HepG2 (cell line): ENCODE measurements at regions not wholly inside any gene's neighbourhood (a gene's known extent, or its start where the extent isn't known, plus 50 kb on each side); places are given as distances from the start of the nearest gene placed in this dataset.

Experiments
- ATAC-seq: fragments of 200-7000 bp; cut with Tn5 transposase; 3 replicates; pipeline ENCODE4 v1.9.1; 2020; ENCODE audit warnings: mild to moderate bottlenecking, moderate library complexity
- BruUV-seq: library from RNA; stranded (reverse); fragments of 400-500 nt; replicated peaks from 2 replicates; lab custom pipeline; 2021; lab: Mats Ljungman, UMichigan
- CTCF ChIA-PET: fragments of 300-600 bp; formaldehyde crosslinking; extraction: SDS; loops from one replicate; lab custom pipeline; 2021; ENCODE audit warnings: low total read pairs, inconsistent platforms, low intra/inter-chr PET ratio; lab: Yijun Ruan, JAX
- POLR2A ChIA-PET: fragments of 350-600 bp; sonication (Branson Sonifier 250); formaldehyde crosslinking; loops from one replicate; lab custom pipeline; 2020; ENCODE audit warnings: antibody characterized with exemption, inconsistent platforms; lab: Yijun Ruan, JAX
- DNase-seq: peaks from one replicate; pipeline ENCODE4 v3.0.0-alpha.2; 2015; ENCODE audit warnings: low spot score
- FAIRE-seq: peaks from 3 replicates; lab custom pipeline; 2011; peaks lifted over from hg19 to GRCh38; lab: Jason Lieb, UNC
- H2AFZ ChIP-seq: one replicate; pipeline ENCODE4 v1.6.1; 2011; ENCODE audit warnings: low read length, inconsistent platforms
- H3K27ac ChIP-seq: fragments of 300-600 bp; 3 replicates; pipeline ENCODE4 v1.8.0; 2011; ENCODE audit warnings: mixed run types, mild to moderate bottlenecking, mixed read lengths, low read length, inconsistent platforms; ENCODE audit not compliant: insufficient read depth; ENCODE audit errors: extremely low read length
- H3K27me3 ChIP-seq, 2 experiments: fragments of 200-600 bp in 1 of 2; 2 replicates in 1 of 2; 3 replicates in 1 of 2; pipeline versions ENCODE4 v1.6.0 to v1.8.0; 2011; ENCODE audit warnings: low read length in 2 of 2, mild to moderate bottlenecking in 2 of 2, moderate library complexity in 2 of 2, inconsistent platforms in 1 of 2; ENCODE audit not compliant: insufficient read depth in 2 of 2, control insufficient read depth in 1 of 2
- H3K36me3 ChIP-seq, 2 experiments: fragments of 200-600 bp in 1 of 2; replicated peaks in 1 of 2; 2 replicates in 1 of 2; 3 replicates in 1 of 2; pipeline versions ENCODE4 v1.5.1 to v1.8.0; 2011; ENCODE audit warnings: low read length in 2 of 2, inconsistent platforms in 1 of 2; ENCODE audit not compliant: insufficient read depth in 2 of 2, control insufficient read depth in 1 of 2
- H3K4me1 ChIP-seq: 2 replicates; pipeline ENCODE4 v1.5.1; 2012; ENCODE audit warnings: low read length, inconsistent platforms; ENCODE audit not compliant: insufficient read depth
- H3K4me2 ChIP-seq: 2 replicates; pipeline ENCODE4 v1.6.0; 2011; ENCODE audit warnings: low read depth, low read length, inconsistent platforms
- H3K4me3 ChIP-seq, 3 experiments: fragments of 200-600 bp in 1 of 3; sonication (generic), shearing (Covaris generic) in 1 of 3; replicated peaks in 1 of 3; 2 replicates each; pipeline ENCODE4 v1.5.1; 2011 to 2016; ENCODE audit warnings: low read length in 3 of 3, inconsistent platforms in 2 of 3, low read depth in 2 of 3, mild to moderate bottlenecking in 2 of 3, control low read depth in 1 of 3, mixed read lengths in 1 of 3; ENCODE audit not compliant: insufficient read depth in 1 of 3
- H3K79me2 ChIP-seq: one replicate; pipeline ENCODE4 v1.6.1; 2011; ENCODE audit warnings: low read length, inconsistent platforms; ENCODE audit not compliant: insufficient read depth
- H3K9ac ChIP-seq: 2 replicates; pipeline ENCODE4 v1.6.0; 2011; ENCODE audit warnings: mild to moderate bottlenecking, low read depth, low read length, inconsistent platforms; ENCODE audit not compliant: insufficient read depth
- H3K9me3 ChIP-seq: 2 replicates; pipeline ENCODE4 v1.5.1; 2012; ENCODE audit warnings: mild to moderate bottlenecking, low read length
- H4K20me1 ChIP-seq: 2 replicates; pipeline ENCODE4 v1.6.0; 2011; ENCODE audit warnings: inconsistent platforms, mild to moderate bottlenecking, low read length, moderate library complexity; ENCODE audit not compliant: insufficient read depth
- ATF7 ChIP-seq, 2 experiments: fragments of 450-650 bp in 1 of 2; sonication (generic) in 1 of 2; formaldehyde crosslinking in 1 of 2; IDR thresholded peaks; 2 replicates each; pipeline versions ENCODE4 v1.4.0 to v1.6.1; 2016 to 2020; ENCODE audit warnings: antibody characterized with exemption in 1 of 2, mild to moderate bottlenecking in 1 of 2, missing genetic modification reagents in 1 of 2
- CEBPB ChIP-seq: IDR thresholded peaks from 2 replicates; pipeline ENCODE4 v1.6.1; 2011; ENCODE audit warnings: low read depth, low read length, improper control_type of control experiment, borderline replicate concordance
- CREB1 ChIP-seq, 2 experiments: fragments of 450-650 bp in 1 of 2; IDR thresholded peaks; 2 replicates each; pipeline ENCODE4 v1.6.1; 2016 to 2017; ENCODE audit warnings: control low read depth in 1 of 2, mild to moderate bottlenecking in 1 of 2, missing compliant biosample characterization in 1 of 2, missing genetic modification characterization in 1 of 2
- KLF13 ChIP-seq: sonication (generic); formaldehyde crosslinking; IDR thresholded peaks from 2 replicates; pipeline ENCODE4 v1.4.0; 2020; ENCODE audit warnings: mild to moderate bottlenecking, missing genetic modification reagents
- SUZ12 ChIP-seq: fragments of 150-350 bp; IDR thresholded peaks from 2 replicates; pipeline ENCODE4 v1.6.1; 2014; ENCODE audit warnings: low read depth, low read length
- ZNF224 ChIP-seq: sonication (generic); formaldehyde crosslinking; IDR thresholded peaks from 2 replicates; pipeline ENCODE4 v1.5.0; 2020; ENCODE audit warnings: mild to moderate bottlenecking, missing genetic modification reagents
- ZNF329 ChIP-seq: sonication (generic); formaldehyde crosslinking; IDR thresholded peaks from 2 replicates; pipeline ENCODE4 v1.9.0; 2021; ENCODE audit warnings: low read depth, mild to moderate bottlenecking, missing genetic modification reagents
- ZNF589 ChIP-seq: sonication (generic); formaldehyde crosslinking; conservative IDR thresholded peaks from 2 replicates; pipeline ENCODE4 v1.8.0; 2022; ENCODE audit warnings: mild to moderate bottlenecking, moderate library complexity, missing genetic modification reagents
- ZNF766 ChIP-seq: sonication (generic); formaldehyde crosslinking; IDR thresholded peaks from 2 replicates; pipeline ENCODE4 v1.5.0; 2020; ENCODE audit warnings: missing genetic modification reagents, borderline replicate concordance
- WGBS: methylation state at CpG from one replicate; pipeline ENCODE4 v1.1.6; 2017; ENCODE audit warnings: low lambda C conversion rate; 5-methylcytosine and 5-hydroxymethylcytosine counted together
- in situ Hi-C: cut with HindIII; loops from 2 replicates; pipeline ENCODE4 v1.10.0; 2017; ENCODE audit warnings: low pct_unique_long_range_greater_than_20kb; ENCODE audit not compliant: extremely low pct_ligation_motif_present
- intact Hi-C: fragments of 100-400 bp; cut with micrococcal nuclease; formaldehyde crosslinking; loops from one replicate; pipeline ENCODE4 v1.10.0; 2022; ENCODE audit not compliant: unreplicated experiment

DNA sequence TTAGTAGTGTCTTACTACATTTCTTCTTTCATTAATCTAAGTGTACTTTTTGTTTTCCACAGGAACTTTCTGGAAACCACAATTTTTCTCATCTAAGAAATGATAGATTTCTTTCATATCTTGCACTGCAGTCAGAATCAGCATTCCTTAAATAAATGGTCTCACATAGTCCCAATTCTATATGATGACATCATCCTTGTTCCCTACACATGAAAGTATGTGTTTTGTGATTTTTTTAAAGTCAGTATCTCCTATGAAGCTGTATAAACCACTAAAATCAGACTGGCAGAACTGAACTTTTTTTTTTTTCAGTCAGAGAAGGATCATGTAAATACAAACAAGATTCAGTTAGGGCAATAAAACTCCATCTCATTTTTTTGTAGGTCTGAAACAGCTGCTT is 742.6 kb upstream of the CXADR start:
- POLR2A ChIA-PET, result no interaction called here
- no peak overlapping the region for H3K27ac ChIP-seq

DNA sequence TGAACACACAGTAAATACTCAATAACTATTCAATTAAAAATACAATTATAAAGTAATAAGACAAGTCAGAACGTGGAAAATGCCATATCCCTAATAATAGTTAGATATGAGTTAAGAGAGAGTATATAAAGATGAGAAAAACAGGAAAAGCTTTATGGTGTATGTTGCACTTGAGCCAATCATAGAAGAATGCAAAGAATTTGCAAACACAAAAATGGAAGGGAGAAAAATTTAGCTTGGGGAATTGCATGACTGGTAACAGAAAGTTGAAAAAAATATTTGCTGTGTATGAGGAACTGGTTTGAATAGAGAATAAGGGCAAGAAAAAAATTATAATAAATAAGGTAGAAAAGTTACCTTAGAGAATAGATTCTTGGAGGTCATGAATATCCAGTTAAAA is 739.6 kb upstream of the CXADR start:
- intact Hi-C loops, result no loop called here
- no peak overlapping the region for H3K27ac ChIP-seq
- no peak overlapping the region for H3K4me2 ChIP-seq
- ATAC-seq (no peak), FAIRE-seq (no peak), DNase-seq (no peak)
- no peaks in the 10 kb centered on the region for H3K27me3 ChIP-seq
- no peak overlapping the region for H2AFZ ChIP-seq
- H3K4me1 ChIP-seq, result no peaks in the 10 kb centered on the region
- in situ Hi-C loops, result no loop called here
- H3K36me3 ChIP-seq, result no peaks in the 10 kb centered on the region
- no peak overlapping the region for H3K4me3 ChIP-seq
- ChIA-PET CTCF (no interaction called here), POLR2A (no interaction called here)
- 2% methylated on average over 1 of the region's 1 CpG for WGBS
- H3K79me2 ChIP-seq, result no peaks in the 10 kb centered on the region
- BruUV-seq, result no TSS peak
- H3K9ac ChIP-seq, result no peak overlapping the region
- TF ChIP-seq CREB1 (IDR thresholded peaks at IDR 0.05), result no peak
- no peak for TF ChIP-seq CREB1 (CRISPR knock-in tag; IDR thresholded peaks at IDR 0.05)
- no peak for TF ChIP-seq ZNF589 (CRISPR knock-in tag)
- no peak for TF ChIP-seq KLF13 (CRISPR knock-in tag)
- no peak for TF ChIP-seq SUZ12
- no peak for TF ChIP-seq ZNF766 (CRISPR knock-in tag)
- TF ChIP-seq CEBPB, result no peak
- no peak for TF ChIP-seq ZNF329
- no peaks in the 10 kb centered on the region for H4K20me1 ChIP-seq
- H3K9me3 ChIP-seq, result no peaks in the 10 kb centered on the region

More for the DNA sequence above, 742.6 kb upstream of the CXADR start:
- no peaks in the 10 kb centered on the region for H3K36me3 ChIP-seq
- no peaks in the 10 kb centered on the region for H3K27me3 ChIP-seq
- BruUV-seq, result no TSS peak
- no peaks in the 10 kb centered on the region for H3K9me3 ChIP-seq
- in situ Hi-C loops, result no loop called here
- FAIRE-seq (no peak), DNase-seq (no peak), ATAC-seq (no peak)
- no peak overlapping the region for H3K4me3 ChIP-seq
- intact Hi-C loops, result no loop called here
- TF ChIP-seq ATF7 (IDR thresholded peaks at IDR 0.05) (peak; percentile 93), ATF7 (CRISPR knock-in tag; IDR thresholded peaks at IDR 0.05) (no peak), ZNF224 (no peak)
- no peaks in the 10 kb centered on the region for H4K20me1 ChIP-seq
- H3K4me1 ChIP-seq, result no peaks in the 10 kb centered on the region
- H2AFZ ChIP-seq, result no peak overlapping the region
- no peak overlapping the region for H3K4me2 ChIP-seq
- CTCF ChIA-PET, result no interaction called here
- H3K9ac ChIP-seq, result no peak overlapping the region
- H3K79me2 ChIP-seq, result no peaks in the 10 kb centered on the region
